ENCODE measurements at regions not wholly inside any gene's neighbourhood (a gene's known extent, or its start where the extent isn't known, plus 50 kb on each side); places are given as distances from the start of the nearest gene placed in this dataset.

DNA sequence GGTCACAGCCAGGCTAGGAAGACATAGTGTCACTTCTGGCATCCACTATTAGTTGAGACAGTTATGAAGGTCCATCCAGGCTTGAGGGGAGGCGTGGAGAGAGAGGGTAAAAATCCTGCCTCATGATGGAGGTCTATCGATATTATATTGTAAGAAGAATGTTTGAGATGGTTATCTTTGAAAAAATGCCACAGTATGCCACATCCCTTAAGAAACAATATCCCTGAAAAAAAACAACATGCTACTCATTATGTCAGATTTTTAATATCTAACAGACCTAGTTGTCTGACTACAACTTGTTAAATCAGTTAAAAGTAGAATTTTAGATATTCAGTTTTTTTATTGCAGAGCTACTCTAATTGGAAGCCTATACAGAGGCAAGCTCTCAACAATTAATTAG, 121.7 kb upstream of the SLC5A12 start:
- peak overlapping the region in 1 of 2 donors; percentile 72 for H3K27ac ChIP-seq
- no peaks in the 10 kb centered on the region for H3K27me3 ChIP-seq
- peaks cover 0 to 3% of the 10 kb centered on the region in 2 donors for H3K4me1 ChIP-seq
- TF ChIP-seq POLR2AphosphoS5 (IDR thresholded peaks at IDR 0.05) = no peak
- no peak for TF ChIP-seq POLR2A (IDR thresholded peaks at IDR 0.05)
- TF ChIP-seq, protein P1, sequence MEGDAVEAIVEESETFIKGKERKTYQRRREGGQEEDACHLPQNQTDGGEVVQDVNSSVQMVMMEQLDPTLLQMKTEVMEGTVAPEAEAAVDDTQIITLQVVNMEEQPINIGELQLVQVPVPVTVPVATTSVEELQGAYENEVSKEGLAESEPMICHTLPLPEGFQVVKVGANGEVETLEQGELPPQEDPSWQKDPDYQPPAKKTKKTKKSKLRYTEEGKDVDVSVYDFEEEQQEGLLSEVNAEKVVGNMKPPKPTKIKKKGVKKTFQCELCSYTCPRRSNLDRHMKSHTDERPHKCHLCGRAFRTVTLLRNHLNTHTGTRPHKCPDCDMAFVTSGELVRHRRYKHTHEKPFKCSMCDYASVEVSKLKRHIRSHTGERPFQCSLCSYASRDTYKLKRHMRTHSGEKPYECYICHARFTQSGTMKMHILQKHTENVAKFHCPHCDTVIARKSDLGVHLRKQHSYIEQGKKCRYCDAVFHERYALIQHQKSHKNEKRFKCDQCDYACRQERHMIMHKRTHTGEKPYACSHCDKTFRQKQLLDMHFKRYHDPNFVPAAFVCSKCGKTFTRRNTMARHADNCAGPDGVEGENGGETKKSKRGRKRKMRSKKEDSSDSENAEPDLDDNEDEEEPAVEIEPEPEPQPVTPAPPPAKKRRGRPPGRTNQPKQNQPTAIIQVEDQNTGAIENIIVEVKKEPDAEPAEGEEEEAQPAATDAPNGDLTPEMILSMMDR (IDR thresholded peaks at IDR 0.05) = no peak
- no peaks in the 10 kb centered on the region for H3K36me3 ChIP-seq
- H3K9me3 ChIP-seq = no peaks in the 10 kb centered on the region
- no peak for DNase-seq (ENCODE audit: low spot score in 2 of 2)
- intact Hi-C loops (cut with DNase I; ENCODE audit: low total_unique reads) = no loop called here
- H3K4me3 ChIP-seq = no peak overlapping the region

DNA sequence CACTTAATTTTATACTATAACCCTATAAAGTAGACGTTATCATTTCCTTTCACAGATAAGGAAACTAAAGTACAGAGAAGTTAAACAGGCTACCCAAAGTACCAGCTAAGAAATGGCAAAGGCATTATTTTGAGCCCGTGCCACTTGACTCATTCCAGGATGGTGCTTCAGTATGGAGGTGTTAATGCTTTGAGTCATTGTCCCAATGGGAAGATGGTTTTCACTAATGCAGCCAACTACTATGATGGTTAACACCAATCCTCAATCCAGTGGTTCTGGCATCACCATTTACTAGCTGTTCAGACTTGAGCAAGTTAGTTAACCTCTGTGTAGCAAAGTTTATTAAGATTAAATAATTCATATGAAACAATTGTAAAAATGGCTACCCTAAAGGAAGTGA, 123.1 kb upstream of the SLC5A12 start:
- H3K4me1 ChIP-seq = peaks cover 0 to 3% of the 10 kb centered on the region in 2 donors
- no peak overlapping the region for H3K27ac ChIP-seq
- no peaks in the 10 kb centered on the region for H3K27me3 ChIP-seq
- no peaks in the 10 kb centered on the region for H3K36me3 ChIP-seq
- intact Hi-C loops (cut with DNase I; ENCODE audit: low total_unique reads) = no loop called here
- no peak for DNase-seq (ENCODE audit: low spot score in 2 of 2)
- H3K4me3 ChIP-seq = no peak overlapping the region
- H3K9me3 ChIP-seq = no peaks in the 10 kb centered on the region
- no peak for TF ChIP-seq POLR2A (IDR thresholded peaks at IDR 0.05)
- TF ChIP-seq, protein P1 (IDR thresholded peaks at IDR 0.05) = no peak
- TF ChIP-seq POLR2AphosphoS5 (IDR thresholded peaks at IDR 0.05) = no peak

DNA sequence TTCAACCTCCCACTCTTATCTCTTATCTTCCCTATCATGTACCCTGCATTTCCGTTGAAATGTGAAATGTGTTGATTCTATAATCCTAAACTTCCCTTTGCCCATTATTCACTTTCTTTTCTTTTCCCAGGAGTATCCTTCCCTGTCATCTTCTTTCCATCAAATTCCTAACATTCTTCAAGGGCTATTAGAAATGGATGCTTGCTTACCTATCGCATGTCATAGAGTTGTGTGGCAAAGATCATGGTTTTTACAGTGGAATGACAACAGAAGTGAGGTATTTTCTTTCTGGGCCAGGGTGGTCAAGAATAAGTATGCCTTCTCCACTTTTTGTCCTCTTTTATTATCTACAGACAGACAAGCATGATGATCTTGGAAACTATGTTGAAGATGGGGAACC, 124.4 kb upstream of the SLC5A12 start:
- intact Hi-C loops (cut with DNase I; ENCODE audit: low total_unique reads) = no loop called here
- H3K27ac ChIP-seq = peak overlapping the region in 1 of 2 donors; percentile 45
- H3K4me1 ChIP-seq = no peaks in the 10 kb centered on the region

DNA sequence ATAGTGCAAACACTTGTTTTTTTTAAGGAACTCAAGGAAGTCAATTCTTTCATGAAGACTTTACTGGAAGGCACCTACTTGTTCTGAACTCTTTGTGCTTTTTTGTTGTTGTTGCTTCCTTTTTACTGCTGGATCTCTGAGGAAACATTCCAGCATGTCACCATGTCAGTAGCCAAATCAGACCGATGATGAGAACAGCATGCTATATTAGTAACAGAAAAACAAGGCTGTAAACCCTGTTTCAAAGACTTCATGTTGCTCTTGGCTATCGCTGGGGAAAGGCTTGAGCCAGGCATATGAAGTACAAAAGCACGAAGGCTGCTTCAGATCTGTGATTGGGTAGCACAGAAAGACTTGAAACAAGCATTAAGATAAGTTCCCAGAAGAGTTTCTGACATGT, 125.6 kb upstream of the SLC5A12 start:
- intact Hi-C loops (cut with DNase I; ENCODE audit: low total_unique reads) = no loop called here
- no peak overlapping the region for H3K4me3 ChIP-seq
- H3K27ac ChIP-seq = peak overlapping the region; percentile 59 to 84
- H3K9me3 ChIP-seq = no peaks in the 10 kb centered on the region
- TF ChIP-seq POLR2A (IDR thresholded peaks at IDR 0.05) = no peak
- peak in 2 of 3 donors; percentile 24 to 68 for TF ChIP-seq POLR2AphosphoS5 (IDR thresholded peaks at IDR 0.05)
- H3K4me1 ChIP-seq = no peaks in the 10 kb centered on the region
- no peaks in the 10 kb centered on the region for H3K36me3 ChIP-seq
- H3K27me3 ChIP-seq = no peaks in the 10 kb centered on the region
- no peak for DNase-seq (ENCODE audit: low spot score in 2 of 2)

More for the DNA sequence above, 124.4 kb upstream of the SLC5A12 start:
- Histone ChIP-seq H3K9me3 (no peaks in the 10 kb centered on the region), H3K4me3 (no peak overlapping the region), H3K36me3 (no peaks in the 10 kb centered on the region), H3K27me3 (no peaks in the 10 kb centered on the region)
- no peak for DNase-seq (ENCODE audit: low spot score in 2 of 2)
- TF ChIP-seq, protein P1 (IDR thresholded peaks at IDR 0.05) = no peak
- TF ChIP-seq POLR2AphosphoS5 (IDR thresholded peaks at IDR 0.05) (no peak), POLR2A (IDR thresholded peaks at IDR 0.05) (no peak)

DNA sequence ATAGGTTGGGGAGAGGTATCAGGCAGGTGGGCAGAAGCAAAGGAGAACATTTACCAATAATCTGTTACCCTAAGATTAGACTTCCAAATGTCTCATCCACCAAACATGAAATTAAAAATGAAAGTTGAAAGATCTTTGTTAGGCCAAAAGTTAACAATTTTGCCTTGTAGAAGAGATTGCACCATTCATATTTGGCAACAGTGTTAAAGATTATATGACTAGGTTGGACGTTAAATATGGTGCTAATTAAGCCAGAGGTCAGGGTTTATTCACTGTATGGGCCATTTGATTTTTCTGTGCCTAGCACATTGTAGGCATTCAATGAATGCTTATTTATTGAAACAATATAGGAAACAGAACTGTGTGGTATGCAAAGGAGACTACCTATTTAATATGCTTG, 126.1 kb upstream of the SLC5A12 start:
- H3K9me3 ChIP-seq = no peaks in the 10 kb centered on the region
- H3K27ac ChIP-seq = peak overlapping the region; percentile 59 to 84
- no peaks in the 10 kb centered on the region for H3K36me3 ChIP-seq
- DNase-seq (ENCODE audit: low spot score in 2 of 2) = no peak
- H3K4me3 ChIP-seq = no peak overlapping the region
- no peak for TF ChIP-seq POLR2A (IDR thresholded peaks at IDR 0.05)
- intact Hi-C loops (cut with DNase I; ENCODE audit: low total_unique reads) = no loop called here
- H3K4me1 ChIP-seq = no peaks in the 10 kb centered on the region
- no peaks in the 10 kb centered on the region for H3K27me3 ChIP-seq

DNA sequence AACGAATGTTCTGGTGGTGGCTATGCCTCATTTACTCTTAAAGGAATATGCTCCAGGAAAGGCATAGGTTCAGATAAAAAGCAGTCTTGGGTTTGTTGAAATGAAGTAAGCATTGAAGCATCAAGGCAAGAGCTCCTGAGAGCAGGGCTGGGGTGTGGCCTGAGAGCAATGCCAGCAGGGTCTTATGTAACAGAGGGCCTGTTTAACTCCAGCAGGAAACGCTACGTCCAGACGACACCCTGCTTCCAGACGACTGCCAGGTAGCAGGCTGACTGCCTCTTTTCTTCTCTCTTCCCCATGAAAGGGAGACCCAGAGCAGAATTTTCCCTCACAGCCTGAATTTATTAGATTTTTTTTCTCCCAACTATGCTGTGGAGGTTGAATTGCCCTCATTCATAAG, 127.2 kb upstream of the SLC5A12 start:
- Histone ChIP-seq H3K27ac (peak overlapping the region; percentile 56 to 84), H3K9me3 (no peaks in the 10 kb centered on the region), H3K4me1 (no peaks in the 10 kb centered on the region), H3K4me3 (no peak overlapping the region), H3K27me3 (no peaks in the 10 kb centered on the region), H3K36me3 (no peaks in the 10 kb centered on the region)
- TF ChIP-seq POLR2AphosphoS5 (IDR thresholded peaks at IDR 0.05) (peak in 1 of 3 donors; percentile 30), POLR2A (IDR thresholded peaks at IDR 0.05) (no peak)
- TF ChIP-seq, protein P1 (IDR thresholded peaks at IDR 0.05) = no peak
- no peak for DNase-seq (ENCODE audit: low spot score in 2 of 2)
- intact Hi-C loops (cut with DNase I; ENCODE audit: low total_unique reads) = no loop called here

Data from breast epithelium (tissue), 4 donors.